WTC11 (cell line): ENCODE measurements at regions not wholly inside any gene's neighbourhood (a gene's known extent, or its start where the extent isn't known, plus 50 kb on each side); places are given as distances from the start of the nearest gene placed in this dataset.

Experiments used
- ATAC-seq: fragments of 200-7000 bp; cut with Tn5 transposase; 2 replicates; pipeline ENCODE4 v1.10.0; 2021; ENCODE audit warnings: mild to moderate bottlenecking, moderate library complexity
- CTCF ChIA-PET: fragments of 300-600 bp; sonication (Branson Sonifier 250); formaldehyde crosslinking; loops from one replicate; lab custom pipeline; 2021; ENCODE audit warnings: antibody characterized with exemption; lab: Charles Lee
- POLR2A ChIA-PET: fragments of 350-600 bp; sonication (Branson Sonifier 250); formaldehyde crosslinking; loops from one replicate; lab custom pipeline; 2021; ENCODE audit warnings: antibody characterized with exemption; lab: Charles Lee
- DNase-seq: peaks from one replicate; pipeline ENCODE4 v3.0.0; 2021; ENCODE audit warnings: low spot score
- H3K27ac Mint-ChIP-seq: 2 replicates; pipeline ENCODE4 v1.8.0; 2021; ENCODE audit warnings: mixed read lengths
- H3K27me3 Mint-ChIP-seq: 2 replicates; pipeline ENCODE4 v1.8.0; 2021; ENCODE audit warnings: low read depth, mild to moderate bottlenecking, moderate library complexity, mixed read lengths
- H3K36me3 Mint-ChIP-seq: 2 replicates; pipeline ENCODE4 v1.8.0; 2021; ENCODE audit warnings: mixed read lengths
- H3K4me1 Mint-ChIP-seq: 2 replicates; pipeline ENCODE4 v1.8.0; 2022; ENCODE audit warnings: mixed read lengths
- H3K4me3 Mint-ChIP-seq: 2 replicates; pipeline ENCODE4 v1.8.0; 2021; ENCODE audit warnings: mild to moderate bottlenecking, moderate library complexity, mixed read lengths
- H3K9me3 Mint-ChIP-seq: 2 replicates; pipeline ENCODE4 v1.8.0; 2021; ENCODE audit warnings: mixed read lengths
- EMX1 ChIP-seq: fragments of 250-450 bp; sonication (Bioruptor Pico); IDR thresholded peaks from 2 replicates; pipeline ENCODE4 v1.8.0; 2021; ENCODE audit warnings: mild to moderate bottlenecking
- FOXJ3 ChIP-seq: sonication (generic); formaldehyde crosslinking; IDR thresholded peaks from 2 replicates; pipeline ENCODE4 v1.9.0; 2021; ENCODE audit warnings: missing genetic modification reagents, mild to moderate bottlenecking, borderline replicate concordance
- GABPB1 ChIP-seq: sonication (generic); formaldehyde crosslinking; IDR thresholded peaks from 2 replicates; pipeline ENCODE4 v1.8.1; 2023; ENCODE audit warnings: mild to moderate bottlenecking, missing genetic modification reagents
- JAZF1 ChIP-seq: fragments of 250-450 bp; sonication (Bioruptor Pico); IDR thresholded peaks from 2 replicates; pipeline ENCODE4 v1.9.0; 2021; ENCODE audit warnings: moderate library complexity, mild to moderate bottlenecking, inconsistent platforms
- NFE2L1 ChIP-seq: sonication (generic); formaldehyde crosslinking; IDR thresholded peaks from 2 replicates; pipeline ENCODE4 v1.8.1; 2023; ENCODE audit warnings: missing genetic modification reagents
- PRRX2 ChIP-seq: fragments of 250-450 bp; sonication (Bioruptor Pico); IDR thresholded peaks from 2 replicates; pipeline ENCODE4 v1.8.0; 2021; ENCODE audit warnings: mild to moderate bottlenecking
- RORB ChIP-seq: fragments of 250-450 bp; sonication (Bioruptor Pico); IDR thresholded peaks from 2 replicates; pipeline ENCODE4 v1.9.0; 2021; ENCODE audit warnings: mild to moderate bottlenecking
- SMAD3 ChIP-seq: sonication (generic); formaldehyde crosslinking; IDR thresholded peaks from 2 replicates; pipeline ENCODE4 v1.8.0; 2022; ENCODE audit warnings: missing genetic modification reagents, mild to moderate bottlenecking, borderline replicate concordance
- ZNF138 ChIP-seq: sonication (generic); formaldehyde crosslinking; conservative IDR thresholded peaks from 2 replicates; pipeline ENCODE4 v1.8.1; 2022; ENCODE audit warnings: mild to moderate bottlenecking, moderate library complexity, missing genetic modification reagents
- TF ChIP-seq, protein P1 (sequence below): sonication (generic); formaldehyde crosslinking; IDR thresholded peaks from 2 replicates; pipeline ENCODE4 v1.8.0; 2022; ENCODE audit warnings: missing genetic modification reagents
- TF ChIP-seq, protein P2 (sequence below): sonication (generic); formaldehyde crosslinking; IDR thresholded peaks from 2 replicates; pipeline ENCODE4 v1.8.1; 2023; ENCODE audit warnings: mild to moderate bottlenecking, missing genetic modification reagents
- TF ChIP-seq, protein P3 (sequence below): sonication (generic); formaldehyde crosslinking; IDR thresholded peaks from 2 replicates; pipeline ENCODE4 v1.8.1; 2023; ENCODE audit warnings: mild to moderate bottlenecking, missing genetic modification reagents, moderate library complexity
- TF ChIP-seq, protein P4 (sequence below): sonication (generic); formaldehyde crosslinking; IDR thresholded peaks from 2 replicates; pipeline ENCODE4 v1.8.1; 2023; ENCODE audit warnings: mild to moderate bottlenecking, missing genetic modification reagents, borderline replicate concordance
- TF ChIP-seq, protein P5 (sequence below): sonication (generic); formaldehyde crosslinking; IDR thresholded peaks from 2 replicates; pipeline ENCODE4 v1.8.1; 2022; ENCODE audit warnings: mild to moderate bottlenecking, missing genetic modification reagents, moderate library complexity, borderline replicate concordance

DNA sequence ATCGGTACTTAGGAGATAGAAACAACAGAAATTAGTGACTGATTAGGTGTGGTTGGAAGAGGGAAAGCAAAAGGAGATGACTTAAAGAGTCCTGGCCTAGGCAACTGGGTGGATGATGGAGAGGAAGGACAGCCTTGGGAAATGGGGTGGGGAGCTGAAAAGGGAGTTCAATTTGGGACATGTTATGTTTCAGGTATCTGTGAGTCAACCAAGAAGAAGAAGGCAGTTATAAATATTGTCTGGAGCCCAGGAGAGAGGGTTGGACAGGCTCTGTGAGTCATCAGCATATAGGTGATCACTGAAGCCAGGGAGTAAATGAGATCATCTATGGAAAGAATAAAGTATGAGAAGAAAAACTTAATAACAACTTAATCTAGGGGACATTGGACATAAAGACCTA lies 357.7 kb downstream of the NPR3 start:
- Mint-ChIP-seq H3K4me3 (no peak overlapping the region), H3K9me3 (no peaks in the 10 kb centered on the region), H3K4me1 (no peaks in the 10 kb centered on the region), H3K27me3 (no peaks in the 10 kb centered on the region)
- no peak for DNase-seq
- POLR2A ChIA-PET = no interaction called here
- CTCF ChIA-PET = no interaction called here
- TF ChIP-seq, protein P1, sequence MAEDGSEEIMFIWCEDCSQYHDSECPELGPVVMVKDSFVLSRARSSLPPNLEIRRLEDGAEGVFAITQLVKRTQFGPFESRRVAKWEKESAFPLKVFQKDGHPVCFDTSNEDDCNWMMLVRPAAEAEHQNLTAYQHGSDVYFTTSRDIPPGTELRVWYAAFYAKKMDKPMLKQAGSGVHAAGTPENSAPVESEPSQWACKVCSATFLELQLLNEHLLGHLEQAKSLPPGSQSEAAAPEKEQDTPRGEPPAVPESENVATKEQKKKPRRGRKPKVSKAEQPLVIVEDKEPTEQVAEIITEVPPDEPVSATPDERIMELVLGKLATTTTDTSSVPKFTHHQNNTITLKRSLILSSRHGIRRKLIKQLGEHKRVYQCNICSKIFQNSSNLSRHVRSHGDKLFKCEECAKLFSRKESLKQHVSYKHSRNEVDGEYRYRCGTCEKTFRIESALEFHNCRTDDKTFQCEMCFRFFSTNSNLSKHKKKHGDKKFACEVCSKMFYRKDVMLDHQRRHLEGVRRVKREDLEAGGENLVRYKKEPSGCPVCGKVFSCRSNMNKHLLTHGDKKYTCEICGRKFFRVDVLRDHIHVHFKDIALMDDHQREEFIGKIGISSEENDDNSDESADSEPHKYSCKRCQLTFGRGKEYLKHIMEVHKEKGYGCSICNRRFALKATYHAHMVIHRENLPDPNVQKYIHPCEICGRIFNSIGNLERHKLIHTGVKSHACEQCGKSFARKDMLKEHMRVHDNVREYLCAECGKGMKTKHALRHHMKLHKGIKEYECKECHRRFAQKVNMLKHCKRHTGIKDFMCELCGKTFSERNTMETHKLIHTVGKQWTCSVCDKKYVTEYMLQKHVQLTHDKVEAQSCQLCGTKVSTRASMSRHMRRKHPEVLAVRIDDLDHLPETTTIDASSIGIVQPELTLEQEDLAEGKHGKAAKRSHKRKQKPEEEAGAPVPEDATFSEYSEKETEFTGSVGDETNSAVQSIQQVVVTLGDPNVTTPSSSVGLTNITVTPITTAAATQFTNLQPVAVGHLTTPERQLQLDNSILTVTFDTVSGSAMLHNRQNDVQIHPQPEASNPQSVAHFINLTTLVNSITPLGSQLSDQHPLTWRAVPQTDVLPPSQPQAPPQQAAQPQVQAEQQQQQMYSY (CRISPR knock-in tag) = no peak
- TF ChIP-seq, all 79 proteins: peak for 0
- Mint-ChIP-seq H3K27ac (no peak overlapping the region), H3K36me3 (no peaks in the 10 kb centered on the region)
- ATAC-seq = no peak

DNA sequence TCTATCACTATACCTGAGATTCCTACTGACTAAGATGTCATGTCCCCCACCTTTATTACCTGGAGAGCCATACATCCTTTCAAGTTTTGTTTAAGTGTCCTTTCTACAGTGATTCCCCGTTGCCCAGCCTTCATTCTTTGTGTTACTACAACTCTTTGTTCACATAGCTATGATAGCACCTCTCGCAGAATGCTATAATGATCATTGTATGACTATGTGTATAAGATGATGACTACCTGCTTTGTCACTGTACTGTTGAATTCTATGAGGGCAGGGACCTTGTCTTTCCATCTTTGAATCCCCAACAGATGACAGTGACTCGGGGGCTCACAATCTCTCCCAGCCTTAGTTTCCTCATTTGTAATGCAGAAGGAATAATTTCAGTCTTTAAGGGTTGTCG lies 361.2 kb downstream of the NPR3 start:
- Mint-ChIP-seq H3K4me3 (no peak overlapping the region), H3K9me3 (peaks cover 5% of the 10 kb centered on the region), H3K27me3 (no peaks in the 10 kb centered on the region), H3K4me1 (peaks cover 8% of the 10 kb centered on the region; the same call in 1 of the 2 replicates), H3K27ac (no peak overlapping the region), H3K36me3 (peaks cover 4% of the 10 kb centered on the region; the same call in 1 of the 2 replicates)
- TF ChIP-seq RORB (CRISPR knock-in tag) (no peak), GABPB1 (CRISPR knock-in tag) (no peak), PRRX2 (CRISPR knock-in tag) (no peak), JAZF1 (CRISPR knock-in tag) (no peak), NFE2L1 (no peak), FOXJ3 (no peak), ZNF138 (CRISPR knock-in tag) (no peak), SMAD3 (CRISPR knock-in tag) (no peak), EMX1 (CRISPR knock-in tag) (no peak)
- TF ChIP-seq, protein P2, sequence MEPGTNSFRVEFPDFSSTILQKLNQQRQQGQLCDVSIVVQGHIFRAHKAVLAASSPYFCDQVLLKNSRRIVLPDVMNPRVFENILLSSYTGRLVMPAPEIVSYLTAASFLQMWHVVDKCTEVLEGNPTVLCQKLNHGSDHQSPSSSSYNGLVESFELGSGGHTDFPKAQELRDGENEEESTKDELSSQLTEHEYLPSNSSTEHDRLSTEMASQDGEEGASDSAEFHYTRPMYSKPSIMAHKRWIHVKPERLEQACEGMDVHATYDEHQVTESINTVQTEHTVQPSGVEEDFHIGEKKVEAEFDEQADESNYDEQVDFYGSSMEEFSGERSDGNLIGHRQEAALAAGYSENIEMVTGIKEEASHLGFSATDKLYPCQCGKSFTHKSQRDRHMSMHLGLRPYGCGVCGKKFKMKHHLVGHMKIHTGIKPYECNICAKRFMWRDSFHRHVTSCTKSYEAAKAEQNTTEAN = no peak
- TF ChIP-seq, protein P3, sequence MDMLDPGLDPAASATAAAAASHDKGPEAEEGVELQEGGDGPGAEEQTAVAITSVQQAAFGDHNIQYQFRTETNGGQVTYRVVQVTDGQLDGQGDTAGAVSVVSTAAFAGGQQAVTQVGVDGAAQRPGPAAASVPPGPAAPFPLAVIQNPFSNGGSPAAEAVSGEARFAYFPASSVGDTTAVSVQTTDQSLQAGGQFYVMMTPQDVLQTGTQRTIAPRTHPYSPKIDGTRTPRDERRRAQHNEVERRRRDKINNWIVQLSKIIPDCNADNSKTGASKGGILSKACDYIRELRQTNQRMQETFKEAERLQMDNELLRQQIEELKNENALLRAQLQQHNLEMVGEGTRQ (CRISPR knock-in tag) = no peak
- TF ChIP-seq, protein P4, sequence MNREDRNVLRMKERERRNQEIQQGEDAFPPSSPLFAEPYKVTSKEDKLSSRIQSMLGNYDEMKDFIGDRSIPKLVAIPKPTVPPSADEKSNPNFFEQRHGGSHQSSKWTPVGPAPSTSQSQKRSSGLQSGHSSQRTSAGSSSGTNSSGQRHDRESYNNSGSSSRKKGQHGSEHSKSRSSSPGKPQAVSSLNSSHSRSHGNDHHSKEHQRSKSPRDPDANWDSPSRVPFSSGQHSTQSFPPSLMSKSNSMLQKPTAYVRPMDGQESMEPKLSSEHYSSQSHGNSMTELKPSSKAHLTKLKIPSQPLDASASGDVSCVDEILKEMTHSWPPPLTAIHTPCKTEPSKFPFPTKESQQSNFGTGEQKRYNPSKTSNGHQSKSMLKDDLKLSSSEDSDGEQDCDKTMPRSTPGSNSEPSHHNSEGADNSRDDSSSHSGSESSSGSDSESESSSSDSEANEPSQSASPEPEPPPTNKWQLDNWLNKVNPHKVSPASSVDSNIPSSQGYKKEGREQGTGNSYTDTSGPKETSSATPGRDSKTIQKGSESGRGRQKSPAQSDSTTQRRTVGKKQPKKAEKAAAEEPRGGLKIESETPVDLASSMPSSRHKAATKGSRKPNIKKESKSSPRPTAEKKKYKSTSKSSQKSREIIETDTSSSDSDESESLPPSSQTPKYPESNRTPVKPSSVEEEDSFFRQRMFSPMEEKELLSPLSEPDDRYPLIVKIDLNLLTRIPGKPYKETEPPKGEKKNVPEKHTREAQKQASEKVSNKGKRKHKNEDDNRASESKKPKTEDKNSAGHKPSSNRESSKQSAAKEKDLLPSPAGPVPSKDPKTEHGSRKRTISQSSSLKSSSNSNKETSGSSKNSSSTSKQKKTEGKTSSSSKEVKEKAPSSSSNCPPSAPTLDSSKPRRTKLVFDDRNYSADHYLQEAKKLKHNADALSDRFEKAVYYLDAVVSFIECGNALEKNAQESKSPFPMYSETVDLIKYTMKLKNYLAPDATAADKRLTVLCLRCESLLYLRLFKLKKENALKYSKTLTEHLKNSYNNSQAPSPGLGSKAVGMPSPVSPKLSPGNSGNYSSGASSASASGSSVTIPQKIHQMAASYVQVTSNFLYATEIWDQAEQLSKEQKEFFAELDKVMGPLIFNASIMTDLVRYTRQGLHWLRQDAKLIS (CRISPR knock-in tag) = no peak
- TF ChIP-seq, protein P5, sequence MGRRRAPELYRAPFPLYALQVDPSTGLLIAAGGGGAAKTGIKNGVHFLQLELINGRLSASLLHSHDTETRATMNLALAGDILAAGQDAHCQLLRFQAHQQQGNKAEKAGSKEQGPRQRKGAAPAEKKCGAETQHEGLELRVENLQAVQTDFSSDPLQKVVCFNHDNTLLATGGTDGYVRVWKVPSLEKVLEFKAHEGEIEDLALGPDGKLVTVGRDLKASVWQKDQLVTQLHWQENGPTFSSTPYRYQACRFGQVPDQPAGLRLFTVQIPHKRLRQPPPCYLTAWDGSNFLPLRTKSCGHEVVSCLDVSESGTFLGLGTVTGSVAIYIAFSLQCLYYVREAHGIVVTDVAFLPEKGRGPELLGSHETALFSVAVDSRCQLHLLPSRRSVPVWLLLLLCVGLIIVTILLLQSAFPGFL (CRISPR knock-in tag) = no peak
- CTCF ChIA-PET = no interaction called here
- DNase-seq (no peak), ATAC-seq (no peak)
- POLR2A ChIA-PET = no interaction called here
